ENCODE measurements at regions not wholly inside any gene's neighbourhood (a gene's known extent, or its start where the extent isn't known, plus 50 kb on each side); places are given as distances from the start of the nearest gene placed in this dataset.

GRCh38 chr14:29236848-29237247 is 470.3 kb downstream of the FOXG1 start:
- TF ChIP-seq, protein P1, sequence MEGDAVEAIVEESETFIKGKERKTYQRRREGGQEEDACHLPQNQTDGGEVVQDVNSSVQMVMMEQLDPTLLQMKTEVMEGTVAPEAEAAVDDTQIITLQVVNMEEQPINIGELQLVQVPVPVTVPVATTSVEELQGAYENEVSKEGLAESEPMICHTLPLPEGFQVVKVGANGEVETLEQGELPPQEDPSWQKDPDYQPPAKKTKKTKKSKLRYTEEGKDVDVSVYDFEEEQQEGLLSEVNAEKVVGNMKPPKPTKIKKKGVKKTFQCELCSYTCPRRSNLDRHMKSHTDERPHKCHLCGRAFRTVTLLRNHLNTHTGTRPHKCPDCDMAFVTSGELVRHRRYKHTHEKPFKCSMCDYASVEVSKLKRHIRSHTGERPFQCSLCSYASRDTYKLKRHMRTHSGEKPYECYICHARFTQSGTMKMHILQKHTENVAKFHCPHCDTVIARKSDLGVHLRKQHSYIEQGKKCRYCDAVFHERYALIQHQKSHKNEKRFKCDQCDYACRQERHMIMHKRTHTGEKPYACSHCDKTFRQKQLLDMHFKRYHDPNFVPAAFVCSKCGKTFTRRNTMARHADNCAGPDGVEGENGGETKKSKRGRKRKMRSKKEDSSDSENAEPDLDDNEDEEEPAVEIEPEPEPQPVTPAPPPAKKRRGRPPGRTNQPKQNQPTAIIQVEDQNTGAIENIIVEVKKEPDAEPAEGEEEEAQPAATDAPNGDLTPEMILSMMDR (IDR thresholded peaks at IDR 0.05), result no peak

DNA sequence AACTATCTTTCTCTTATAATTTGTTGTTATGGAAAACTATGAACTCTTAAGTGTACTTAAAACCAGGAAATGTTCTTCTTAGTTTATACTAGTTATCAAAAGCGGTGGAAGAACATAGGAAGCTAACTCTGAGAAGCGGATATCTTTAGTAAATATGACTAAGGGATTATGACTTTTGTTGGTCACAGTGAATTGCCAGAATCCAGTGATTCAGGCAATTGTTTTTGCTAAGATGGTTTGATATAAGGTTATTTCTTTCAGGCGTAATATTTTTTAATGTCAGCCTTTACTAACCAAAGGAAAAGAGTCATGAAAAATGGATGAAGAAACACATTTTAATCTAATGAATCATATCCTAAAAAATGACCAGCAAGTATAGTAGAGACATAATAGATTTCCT is 473.5 kb downstream of the FOXG1 start:
- TF ChIP-seq, protein P1 (IDR thresholded peaks at IDR 0.05), result no peak

GRCh38 chr14:29242755-29243754 is 476.5 kb downstream of the FOXG1 start:
- TF ChIP-seq, protein P1 (IDR thresholded peaks at IDR 0.05), result no peak

- TF ChIP-seq, protein P1 (IDR thresholded peaks at IDR 0.05), result no peak
These were observed 489.1 kb downstream of the FOXG1 start for GRCh38 chr14:29255692-29256091.

GRCh38 chr14:29262979-29263378 is 496.4 kb downstream of the FOXG1 start:
- TF ChIP-seq, protein P1 (IDR thresholded peaks at IDR 0.05), result no peak

DNA sequence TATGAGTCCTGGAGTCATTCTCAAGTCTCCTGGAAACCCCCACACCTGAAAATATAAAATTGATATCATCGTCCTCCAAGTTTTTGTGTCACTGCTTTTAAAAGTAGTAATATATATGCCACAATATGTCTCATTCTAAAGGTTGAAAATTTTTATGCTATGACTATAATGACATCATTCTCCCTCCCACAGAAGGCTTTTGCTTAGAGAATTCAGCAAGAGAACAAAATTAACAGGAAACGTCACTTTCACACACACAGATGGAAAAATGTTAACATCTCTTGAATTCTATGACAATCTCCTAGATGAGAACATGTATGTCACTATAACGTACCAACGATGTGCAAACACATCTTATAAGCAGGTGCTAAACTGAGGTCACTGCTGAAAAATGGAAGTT is 498.3 kb downstream of the FOXG1 start:
- TF ChIP-seq, protein P1 (IDR thresholded peaks at IDR 0.05), result no peak

GRCh38 chr14:29265852-29266251 is 499.3 kb downstream of the FOXG1 start:
- TF ChIP-seq, protein P1 (IDR thresholded peaks at IDR 0.05), result no peak
